BLaER1 treated with 17β-estradiol and CSF1 and Interleukin-3, amounts not matched to agents 10 nM and 100 nM (cell line): ENCODE measurements at regions not wholly inside any gene's neighbourhood (a gene's known extent, or its start where the extent isn't known, plus 50 kb on each side); places are given as distances from the start of the nearest gene placed in this dataset.

ENCODE experiments used
- H3K27ac ChIP-seq, 11 experiments: shearing (Covaris generic); formaldehyde crosslinking; 2 replicates each; pipeline ENCODE4 v1.8.1; 2022
- H3K27me3 ChIP-seq, 11 experiments: shearing (Covaris generic); formaldehyde crosslinking; 2 replicates each; pipeline ENCODE4 v1.8.1; 2022
- H3K36me3 ChIP-seq, 11 experiments: shearing (Covaris generic); formaldehyde crosslinking; 2 replicates each; pipeline ENCODE4 v1.8.1; 2022
- H3K4me1 ChIP-seq, 10 experiments: shearing (Covaris generic); formaldehyde crosslinking; 2 replicates each; pipeline ENCODE4 v1.8.1; 2022
- H3K4me2 ChIP-seq, 11 experiments: shearing (Covaris generic); formaldehyde crosslinking; 2 replicates each; pipeline ENCODE4 v1.8.1; 2022
- H3K4me3 ChIP-seq, 10 experiments: shearing (Covaris generic); formaldehyde crosslinking; 2 replicates each; pipeline ENCODE4 v1.8.1; 2022
- H3K9ac ChIP-seq, 11 experiments: shearing (Covaris generic); formaldehyde crosslinking; 2 replicates each; pipeline ENCODE4 v1.8.1; 2022
- H3K9me3 ChIP-seq, 11 experiments: shearing (Covaris generic); formaldehyde crosslinking; replicated peaks in 1 of 11; 2 replicates each; pipeline ENCODE4 v1.8.1; 2022
- H4K20me1 ChIP-seq, 11 experiments: shearing (Covaris generic); formaldehyde crosslinking; 2 replicates each; pipeline ENCODE4 v1.8.1; 2022
- Cebpa-rat ChIP-seq, 11 experiments: shearing (Covaris generic); IDR thresholded peaks; 2 replicates each; pipeline ENCODE4 v1.8.1; 2022

DNA sequence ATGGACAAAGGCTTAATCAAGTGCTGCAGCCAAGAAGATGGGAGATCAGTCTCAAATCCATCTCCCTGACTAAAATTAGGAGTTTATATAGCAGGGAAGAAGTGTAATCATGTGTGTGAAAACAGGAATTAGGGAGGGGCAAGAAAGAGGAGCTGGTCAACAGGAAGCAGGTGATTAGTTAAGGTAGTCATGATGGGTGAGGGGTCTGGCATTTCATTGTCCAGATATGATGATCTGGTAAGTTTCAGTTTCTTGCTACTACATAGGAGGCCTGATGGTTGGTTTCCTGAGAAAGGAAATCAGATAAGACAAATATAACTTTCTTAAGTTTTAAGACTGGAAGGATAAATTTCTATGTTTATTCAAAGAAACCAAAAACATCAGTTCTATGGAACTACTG is 455.6 kb upstream of the GRAMD2B start:
- Histone ChIP-seq H3K9me3 (no peaks in the 10 kb centered on the region), H3K27ac (no peak overlapping the region), H3K4me1 (peaks cover 0 to 6% (median 0%) of the 10 kb centered on the region in 10 experiments; a peak in 3 of 20 replicates), H3K36me3 (no peaks in the 10 kb centered on the region), H3K4me2 (peak overlapping the region in 1 of 11 experiments; percentile 11; a peak in 1 of 22 replicates), H3K27me3 (no peaks in the 10 kb centered on the region), H3K9ac (no peak overlapping the region), H3K4me3 (no peak overlapping the region), H4K20me1 (no peaks in the 10 kb centered on the region)
- TF ChIP-seq Cebpa-rat (IDR thresholded peaks at IDR 0.05), result no peak

DNA sequence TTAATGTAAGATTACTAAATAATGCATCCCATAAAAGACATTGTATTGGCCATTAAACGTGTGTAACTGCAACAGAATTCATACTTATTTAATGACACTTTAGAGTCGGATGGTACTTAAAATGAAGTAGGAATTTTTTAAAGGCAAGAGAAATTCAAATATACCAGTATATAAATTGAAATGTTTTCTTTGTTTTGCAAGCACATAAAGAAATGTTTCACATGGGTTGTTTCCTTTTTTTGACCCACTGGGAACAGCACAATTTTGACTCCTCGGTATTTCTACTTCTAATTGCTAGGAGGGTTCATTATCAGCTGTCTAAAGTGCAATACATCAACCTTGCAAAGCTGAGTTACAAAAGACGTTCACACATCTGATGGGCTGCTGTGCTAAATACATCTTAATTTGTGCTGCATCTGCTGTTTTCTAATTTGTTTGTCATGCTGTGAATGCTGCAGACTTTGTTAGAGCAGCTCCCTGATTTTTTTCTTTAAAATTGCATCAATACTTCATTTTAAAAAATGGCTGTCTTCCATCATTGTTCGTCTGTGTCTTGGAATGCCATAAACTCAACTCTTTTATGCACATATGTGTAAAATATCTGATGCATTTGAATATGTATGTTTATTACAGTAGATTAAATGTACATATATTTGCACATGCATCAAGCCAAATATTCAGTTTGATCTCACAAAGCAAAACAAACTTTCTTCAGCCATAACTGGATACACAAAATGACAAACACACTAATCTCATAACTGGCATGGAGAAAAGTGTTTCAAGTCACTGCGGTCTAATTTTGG is 454.0 kb upstream of the GRAMD2B start:
- H3K27me3 ChIP-seq, result no peaks in the 10 kb centered on the region
- H3K9me3 ChIP-seq, result no peaks in the 10 kb centered on the region
- no peaks in the 10 kb centered on the region for H3K36me3 ChIP-seq
- H3K4me2 ChIP-seq, result no peak overlapping the region
- no peak overlapping the region for H3K4me3 ChIP-seq
- H3K9ac ChIP-seq, result no peak overlapping the region
- no peak overlapping the region for H3K27ac ChIP-seq
- no peak for TF ChIP-seq Cebpa-rat (IDR thresholded peaks at IDR 0.05)
- H4K20me1 ChIP-seq, result no peaks in the 10 kb centered on the region
- H3K4me1 ChIP-seq, result peaks cover 0 to 6% (median 0%) of the 10 kb centered on the region in 10 experiments; a peak in 1 of 20 replicates

DNA sequence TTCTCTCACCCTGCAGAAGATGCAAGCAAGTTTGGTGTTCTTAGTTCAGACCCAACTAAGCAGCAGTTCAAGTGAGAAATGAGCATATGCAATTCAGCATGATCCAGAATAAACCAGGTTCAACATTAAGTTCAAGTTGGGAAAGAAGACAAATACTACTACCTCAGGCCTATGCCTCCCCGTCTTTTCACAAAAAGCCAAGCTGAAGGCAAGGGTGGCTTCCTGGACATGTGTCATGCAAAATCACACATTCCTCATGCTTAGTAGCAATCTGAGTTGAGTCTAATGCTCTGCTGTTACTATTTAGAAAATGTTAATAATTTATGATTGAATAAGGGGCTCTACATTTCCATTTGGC is 453.4 kb upstream of the GRAMD2B start:
- Histone ChIP-seq H4K20me1 (no peaks in the 10 kb centered on the region), H3K9me3 (no peaks in the 10 kb centered on the region), H3K4me3 (no peak overlapping the region), H3K36me3 (no peaks in the 10 kb centered on the region), H3K4me1 (peaks cover 0 to 6% (median 0%) of the 10 kb centered on the region in 10 experiments; a peak in 1 of 20 replicates), H3K27ac (no peak overlapping the region), H3K4me2 (no peak overlapping the region), H3K27me3 (no peaks in the 10 kb centered on the region), H3K9ac (no peak overlapping the region)
- no peak for TF ChIP-seq Cebpa-rat (IDR thresholded peaks at IDR 0.05)

DNA sequence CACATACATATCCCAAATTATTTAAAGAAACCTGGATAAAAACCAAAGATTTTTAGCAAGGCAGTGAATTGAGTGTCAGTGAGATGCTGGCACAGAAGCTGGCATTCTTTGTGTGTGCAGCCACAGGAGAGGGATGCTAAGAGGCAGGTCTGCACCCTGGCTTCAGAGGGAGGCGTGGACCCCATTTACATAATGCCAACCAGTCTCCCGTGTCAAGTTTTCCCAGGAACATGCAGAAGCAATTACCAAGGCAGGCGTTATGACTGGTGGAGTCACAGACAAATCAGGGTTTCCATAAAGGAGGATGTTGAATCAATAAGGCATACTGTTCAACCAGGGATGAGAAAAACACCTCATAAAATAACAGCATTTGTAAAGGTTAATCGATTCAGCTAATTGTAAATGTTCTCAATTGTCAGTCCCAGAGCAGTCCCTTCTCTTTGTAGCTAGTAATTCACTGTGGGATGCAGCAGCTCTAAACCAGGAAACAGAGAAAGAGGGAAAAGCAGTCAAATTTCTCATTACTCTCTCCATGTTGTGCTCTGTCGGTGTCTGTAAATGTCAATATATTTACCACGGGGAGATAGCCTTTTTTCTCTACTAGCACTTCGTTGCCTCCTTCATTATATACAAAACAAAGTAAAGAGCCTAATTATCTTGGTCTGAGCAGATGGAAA is 452.4 kb upstream of the GRAMD2B start:
- Histone ChIP-seq H3K27ac (no peak overlapping the region), H3K27me3 (no peaks in the 10 kb centered on the region), H3K9ac (no peak overlapping the region), H3K9me3 (no peaks in the 10 kb centered on the region), H4K20me1 (no peaks in the 10 kb centered on the region), H3K4me1 (peaks cover 0 to 6% (median 0%) of the 10 kb centered on the region in 10 experiments; a peak in 1 of 20 replicates), H3K4me3 (no peak overlapping the region), H3K36me3 (no peaks in the 10 kb centered on the region), H3K4me2 (no peak overlapping the region)
- no peak for TF ChIP-seq Cebpa-rat (IDR thresholded peaks at IDR 0.05)

DNA sequence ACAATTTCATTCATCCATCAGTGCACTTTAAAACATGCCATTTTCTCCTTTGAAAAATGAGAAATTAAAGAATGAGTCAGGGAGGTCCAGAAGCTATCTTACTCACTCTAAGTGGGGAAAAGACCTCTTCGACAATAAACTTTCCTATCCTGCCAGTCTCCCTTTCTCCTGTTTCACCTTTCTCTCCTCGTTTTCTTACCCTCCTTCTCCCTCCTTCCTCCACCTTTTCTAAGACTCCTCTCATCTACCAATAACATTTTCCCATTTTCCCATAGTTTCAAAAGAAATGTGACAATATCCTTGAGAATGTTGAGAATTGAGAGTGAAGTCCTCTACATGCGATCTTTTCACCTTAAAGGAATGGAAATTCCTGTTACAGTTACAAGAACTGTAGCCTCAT is 450.5 kb upstream of the GRAMD2B start:
- no peaks in the 10 kb centered on the region for H3K4me1 ChIP-seq
- H3K9me3 ChIP-seq, result no peaks in the 10 kb centered on the region
- no peak overlapping the region for H3K27ac ChIP-seq
- no peak overlapping the region for H3K9ac ChIP-seq
- no peaks in the 10 kb centered on the region for H4K20me1 ChIP-seq
- H3K27me3 ChIP-seq, result no peaks in the 10 kb centered on the region
- no peaks in the 10 kb centered on the region for H3K36me3 ChIP-seq
- no peak for TF ChIP-seq Cebpa-rat (IDR thresholded peaks at IDR 0.05)
- H3K4me3 ChIP-seq, result no peak overlapping the region
- no peak overlapping the region for H3K4me2 ChIP-seq

DNA sequence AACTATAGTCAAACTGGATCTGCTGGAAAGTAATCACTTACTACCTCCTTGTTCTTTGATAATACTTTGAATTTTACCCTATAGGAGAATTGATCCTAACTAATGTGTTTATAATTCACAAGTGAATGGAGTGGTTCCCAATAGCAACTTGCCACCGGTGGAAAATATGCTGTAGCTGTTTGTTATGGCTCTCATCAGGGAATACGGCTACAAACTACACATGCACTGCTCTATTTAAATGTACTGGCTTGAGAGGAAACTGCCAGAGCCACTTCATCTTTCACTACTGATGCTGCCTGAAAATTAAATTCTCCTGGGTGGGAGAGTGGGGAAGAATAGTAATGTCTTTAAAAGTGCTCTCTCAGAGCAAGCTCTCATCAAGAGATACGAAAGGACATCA is 448.5 kb upstream of the GRAMD2B start:
- Histone ChIP-seq H3K36me3 (no peaks in the 10 kb centered on the region), H3K27me3 (no peaks in the 10 kb centered on the region), H4K20me1 (no peaks in the 10 kb centered on the region), H3K4me3 (no peak overlapping the region), H3K9me3 (no peaks in the 10 kb centered on the region), H3K27ac (no peak overlapping the region), H3K4me1 (no peaks in the 10 kb centered on the region), H3K9ac (no peak overlapping the region), H3K4me2 (no peak overlapping the region)
- TF ChIP-seq Cebpa-rat (IDR thresholded peaks at IDR 0.05), result no peak

DNA sequence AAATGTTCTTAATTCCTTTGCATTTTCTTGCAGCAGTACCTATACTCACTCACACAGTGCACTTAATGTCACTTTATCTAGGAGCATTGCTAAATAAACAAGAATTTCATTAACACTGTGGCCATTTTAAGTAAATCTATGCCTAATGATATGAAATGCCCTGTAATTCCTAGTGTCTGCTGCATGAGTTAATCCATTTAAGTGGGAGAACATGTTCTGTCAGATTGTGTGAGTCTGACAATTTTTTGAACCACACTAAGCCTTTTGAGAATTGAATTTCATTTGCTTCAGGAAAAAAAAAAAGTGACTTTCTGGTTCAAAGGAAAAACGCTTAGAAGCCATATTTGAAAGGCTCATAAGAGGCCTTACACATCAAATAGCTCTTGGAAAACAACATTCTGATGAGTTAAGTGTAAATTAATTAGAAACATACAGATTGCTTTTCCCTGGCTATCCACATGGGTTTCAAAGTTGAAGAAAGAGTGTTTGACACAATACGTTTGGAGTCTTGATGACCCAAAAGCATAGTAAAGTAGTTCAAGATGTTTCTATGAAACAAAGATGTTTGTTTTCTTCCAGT is 446.7 kb upstream of the GRAMD2B start:
- no peak overlapping the region for H3K4me2 ChIP-seq
- no peaks in the 10 kb centered on the region for H3K36me3 ChIP-seq
- no peaks in the 10 kb centered on the region for H3K9me3 ChIP-seq
- H4K20me1 ChIP-seq, result no peaks in the 10 kb centered on the region
- H3K27ac ChIP-seq, result no peak overlapping the region
- TF ChIP-seq Cebpa-rat (IDR thresholded peaks at IDR 0.05), result no peak
- H3K4me1 ChIP-seq, result no peaks in the 10 kb centered on the region
- no peaks in the 10 kb centered on the region for H3K27me3 ChIP-seq
- H3K9ac ChIP-seq, result no peak overlapping the region
- no peak overlapping the region for H3K4me3 ChIP-seq

DNA sequence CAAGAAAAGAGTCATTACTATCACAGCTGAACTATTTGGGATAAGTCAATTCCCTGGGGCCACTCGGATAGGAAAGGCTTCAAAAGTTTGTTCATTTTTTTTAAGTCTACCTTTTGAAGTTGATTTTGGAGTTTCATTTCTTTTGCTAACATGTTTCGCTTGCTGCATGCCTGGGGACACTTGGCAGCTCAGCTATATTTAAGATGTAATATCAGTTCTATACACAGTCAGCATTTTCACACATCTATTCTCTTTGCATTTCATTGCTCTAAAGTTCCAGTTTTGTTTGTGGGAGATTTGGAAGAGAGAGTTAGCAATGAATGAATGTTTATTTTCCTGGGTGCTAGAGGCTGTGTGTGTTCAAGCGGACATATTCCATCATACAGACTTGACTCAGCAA is 445.2 kb upstream of the GRAMD2B start:
- no peak overlapping the region for H3K9ac ChIP-seq
- TF ChIP-seq Cebpa-rat (IDR thresholded peaks at IDR 0.05), result no peak
- H4K20me1 ChIP-seq, result no peaks in the 10 kb centered on the region
- no peaks in the 10 kb centered on the region for H3K4me1 ChIP-seq
- no peak overlapping the region for H3K4me2 ChIP-seq
- H3K27me3 ChIP-seq, result no peaks in the 10 kb centered on the region
- H3K9me3 ChIP-seq, result no peaks in the 10 kb centered on the region
- H3K36me3 ChIP-seq, result no peaks in the 10 kb centered on the region
- H3K4me3 ChIP-seq, result no peak overlapping the region
- no peak overlapping the region for H3K27ac ChIP-seq

DNA sequence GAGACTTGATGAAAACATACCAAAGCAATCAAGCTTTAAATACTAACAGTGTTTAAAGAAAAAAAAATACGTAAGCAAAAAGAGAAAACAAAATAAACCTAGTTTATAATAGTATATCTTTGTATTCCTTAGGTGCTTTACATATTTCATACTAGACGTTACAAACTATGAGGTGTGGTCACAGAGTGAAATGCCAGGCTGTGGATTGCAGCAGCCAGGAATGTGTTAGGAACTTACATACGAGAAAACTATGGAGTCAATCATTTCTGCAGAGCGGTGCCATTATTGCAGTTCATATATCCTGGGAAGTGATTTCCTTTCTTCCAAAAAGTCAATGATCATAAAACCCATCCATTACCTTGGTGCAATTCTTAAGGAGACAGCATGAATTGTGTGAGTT is 443.6 kb upstream of the GRAMD2B start:
- H3K9ac ChIP-seq, result no peak overlapping the region
- no peak for TF ChIP-seq Cebpa-rat (IDR thresholded peaks at IDR 0.05)
- no peak overlapping the region for H3K4me3 ChIP-seq
- H3K9me3 ChIP-seq, result no peaks in the 10 kb centered on the region
- no peaks in the 10 kb centered on the region for H3K36me3 ChIP-seq
- H3K4me1 ChIP-seq, result no peaks in the 10 kb centered on the region
- no peaks in the 10 kb centered on the region for H4K20me1 ChIP-seq
- H3K27ac ChIP-seq, result no peak overlapping the region
- no peak overlapping the region for H3K4me2 ChIP-seq
- H3K27me3 ChIP-seq, result no peaks in the 10 kb centered on the region
